ENCODE measurements at regions not wholly inside any gene's neighbourhood (a gene's known extent, or its start where the extent isn't known, plus 50 kb on each side); places are given as distances from the start of the nearest gene placed in this dataset.

DNA sequence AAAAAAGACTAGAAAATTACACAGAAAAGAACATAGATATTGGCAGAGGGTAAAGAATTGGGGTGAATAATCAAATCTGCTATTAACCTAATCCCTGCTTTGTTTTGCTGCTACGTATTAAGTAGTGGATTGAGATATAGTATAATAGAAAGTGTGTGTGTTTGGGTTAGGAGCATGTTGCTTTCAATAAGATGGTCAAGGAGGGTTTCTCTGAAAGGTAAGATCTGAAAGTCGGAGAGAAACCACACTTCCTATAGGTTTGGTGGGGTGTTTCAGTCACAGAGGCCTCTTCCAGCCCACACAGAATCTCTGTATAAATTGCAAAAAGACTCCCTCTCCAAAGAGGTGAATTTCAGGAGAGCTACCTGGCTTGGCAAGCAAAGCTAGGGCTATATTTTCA, 345.7 kb upstream of the SATB1 start:
- TF ChIP-seq, protein P1, sequence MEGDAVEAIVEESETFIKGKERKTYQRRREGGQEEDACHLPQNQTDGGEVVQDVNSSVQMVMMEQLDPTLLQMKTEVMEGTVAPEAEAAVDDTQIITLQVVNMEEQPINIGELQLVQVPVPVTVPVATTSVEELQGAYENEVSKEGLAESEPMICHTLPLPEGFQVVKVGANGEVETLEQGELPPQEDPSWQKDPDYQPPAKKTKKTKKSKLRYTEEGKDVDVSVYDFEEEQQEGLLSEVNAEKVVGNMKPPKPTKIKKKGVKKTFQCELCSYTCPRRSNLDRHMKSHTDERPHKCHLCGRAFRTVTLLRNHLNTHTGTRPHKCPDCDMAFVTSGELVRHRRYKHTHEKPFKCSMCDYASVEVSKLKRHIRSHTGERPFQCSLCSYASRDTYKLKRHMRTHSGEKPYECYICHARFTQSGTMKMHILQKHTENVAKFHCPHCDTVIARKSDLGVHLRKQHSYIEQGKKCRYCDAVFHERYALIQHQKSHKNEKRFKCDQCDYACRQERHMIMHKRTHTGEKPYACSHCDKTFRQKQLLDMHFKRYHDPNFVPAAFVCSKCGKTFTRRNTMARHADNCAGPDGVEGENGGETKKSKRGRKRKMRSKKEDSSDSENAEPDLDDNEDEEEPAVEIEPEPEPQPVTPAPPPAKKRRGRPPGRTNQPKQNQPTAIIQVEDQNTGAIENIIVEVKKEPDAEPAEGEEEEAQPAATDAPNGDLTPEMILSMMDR (IDR thresholded peaks at IDR 0.05) = no peak
- TF ChIP-seq POLR2A (IDR thresholded peaks at IDR 0.05) = no peak

Measured in right lobe of liver (tissue), 4 donors.